IgD-negative memory B cell (primary cell): ENCODE measurements at regions not wholly inside any gene's neighbourhood (a gene's known extent, or its start where the extent isn't known, plus 50 kb on each side); places are given as distances from the start of the nearest gene placed in this dataset.
"Not testable (repeated sequence)": the region's sequence is repeated elsewhere in the genome, so short reads cannot be mapped to it uniquely, and the experiment has no call there.

Source experiments
- H3K27ac Mint-ChIP-seq, 3 donors: one replicate each; pipeline ENCODE4 v1.8.0; 2020 to 2022; ENCODE audit warnings: mild to moderate bottlenecking in 3 of 3, mixed read lengths in 3 of 3, moderate library complexity in 1 of 3
- H3K27me3 Mint-ChIP-seq: one replicate; pipeline ENCODE4 v1.8.0; 2021; ENCODE audit warnings: mixed read lengths
- H3K36me3 Mint-ChIP-seq: one replicate; pipeline ENCODE4 v1.8.0; 2020; ENCODE audit warnings: mild to moderate bottlenecking, mixed read lengths
- H3K4me1 Mint-ChIP-seq, 3 donors: one replicate each; pipeline ENCODE4 v1.8.0; 2020 to 2022; ENCODE audit warnings: mixed read lengths in 3 of 3, mild to moderate bottlenecking in 1 of 3
- H3K4me3 Mint-ChIP-seq, 4 donors: one replicate each; pipeline ENCODE4 v1.8.0; 2020 to 2022; ENCODE audit warnings: mild to moderate bottlenecking in 4 of 4, mixed read lengths in 4 of 4, moderate library complexity in 3 of 4
- H3K9me3 Mint-ChIP-seq, 3 donors: one replicate each; pipeline ENCODE4 v1.8.0; 2020 to 2021; ENCODE audit warnings: mixed read lengths in 3 of 3, mild to moderate bottlenecking in 1 of 3

DNA sequence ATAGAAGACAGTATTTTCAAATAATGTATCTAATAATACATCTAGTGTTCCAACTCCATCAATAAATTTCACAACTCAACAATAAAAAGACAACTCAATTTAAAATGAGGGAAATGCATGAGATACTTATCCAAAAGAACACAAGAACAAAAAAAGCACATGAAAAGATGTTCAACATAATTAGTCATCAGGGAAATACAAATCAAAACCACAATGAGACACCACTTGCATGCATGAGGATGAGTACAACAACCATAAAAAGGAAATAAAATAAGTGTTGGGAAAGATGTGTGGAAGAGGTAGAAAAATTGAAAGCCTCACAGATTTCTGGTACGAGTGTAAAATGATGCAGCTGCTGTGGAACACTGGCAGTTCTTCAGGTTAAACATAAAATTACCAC, 111.6 kb upstream of the PTPRZ1 start:
- Mint-ChIP-seq H3K4me1 (no peaks in the 10 kb centered on the region), H3K9me3 (peaks cover 3 to 5% (median 4%) of the 10 kb centered on the region in 3 donors), H3K36me3 (no peaks in the 10 kb centered on the region), H3K27ac (no peak overlapping the region), H3K27me3 (no peaks in the 10 kb centered on the region), H3K4me3 (no peak overlapping the region)

DNA sequence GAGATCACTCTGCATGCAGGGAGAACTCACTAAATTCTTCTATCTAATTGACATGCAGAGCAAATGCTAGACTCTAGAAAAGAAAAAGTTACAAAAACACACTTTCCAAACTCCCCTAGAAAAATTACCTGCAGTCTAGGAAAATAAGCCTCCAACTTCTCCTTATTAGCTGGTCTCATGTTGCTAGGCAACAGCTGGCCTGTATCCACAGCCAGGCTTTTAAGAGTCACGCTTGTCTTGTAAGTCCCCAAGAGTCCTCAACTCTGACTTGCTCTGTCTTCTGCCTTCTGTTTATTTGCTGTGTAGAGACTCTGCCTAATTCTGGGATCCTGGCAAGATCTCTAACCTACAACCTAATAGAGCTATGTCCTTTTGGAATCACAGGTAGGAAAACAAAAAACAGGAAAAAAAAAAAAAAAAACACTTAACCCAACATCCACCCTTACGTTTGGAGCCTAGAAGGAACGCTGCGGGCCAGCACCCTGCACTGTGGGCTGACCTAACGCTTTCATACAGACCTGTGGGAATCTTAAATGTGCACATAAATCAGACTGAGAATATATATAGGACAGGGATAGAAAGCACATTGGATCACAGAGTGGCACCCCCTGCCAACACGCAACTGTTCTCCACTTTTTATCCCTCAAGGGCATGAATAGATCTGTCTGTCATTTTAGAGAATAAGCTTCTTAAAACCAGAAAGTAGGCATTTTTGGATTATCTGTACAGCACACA, 117.0 kb upstream of the PTPRZ1 start:
- no peaks in the 10 kb centered on the region for H3K4me1 Mint-ChIP-seq
- no peak overlapping the region for H3K27ac Mint-ChIP-seq
- H3K4me3 Mint-ChIP-seq: no peak overlapping the region
- no peaks in the 10 kb centered on the region for H3K36me3 Mint-ChIP-seq
- H3K27me3 Mint-ChIP-seq: no peaks in the 10 kb centered on the region
- peaks cover 0 to 5% (median 3%) of the 10 kb centered on the region in 3 donors for H3K9me3 Mint-ChIP-seq

DNA sequence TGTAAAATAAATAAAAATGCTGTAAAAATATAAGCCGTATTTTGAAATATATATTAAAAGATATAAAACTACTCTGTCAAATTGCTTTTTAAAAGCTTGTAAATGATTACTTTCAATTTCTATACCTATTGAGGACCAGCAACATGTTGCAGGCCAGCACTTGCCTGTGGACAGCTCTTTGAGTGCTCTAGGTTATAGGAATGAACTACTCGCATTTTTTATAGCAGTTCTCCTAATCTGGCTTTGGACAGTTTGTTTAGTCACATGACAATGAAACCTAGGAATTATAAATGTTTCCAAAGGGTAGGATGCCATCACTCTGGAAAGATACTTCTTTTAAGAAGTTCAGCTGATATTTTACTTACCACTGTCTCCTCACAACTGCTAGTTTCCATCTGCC, 117.7 kb upstream of the PTPRZ1 start:
- Mint-ChIP-seq H3K4me3 (no peak overlapping the region), H3K27ac (no peak overlapping the region), H3K9me3 (peaks cover 0 to 3% (median 2%) of the 10 kb centered on the region in 3 donors), H3K36me3 (no peaks in the 10 kb centered on the region), H3K27me3 (peaks cover 2% of the 10 kb centered on the region), H3K4me1 (no peaks in the 10 kb centered on the region)

DNA sequence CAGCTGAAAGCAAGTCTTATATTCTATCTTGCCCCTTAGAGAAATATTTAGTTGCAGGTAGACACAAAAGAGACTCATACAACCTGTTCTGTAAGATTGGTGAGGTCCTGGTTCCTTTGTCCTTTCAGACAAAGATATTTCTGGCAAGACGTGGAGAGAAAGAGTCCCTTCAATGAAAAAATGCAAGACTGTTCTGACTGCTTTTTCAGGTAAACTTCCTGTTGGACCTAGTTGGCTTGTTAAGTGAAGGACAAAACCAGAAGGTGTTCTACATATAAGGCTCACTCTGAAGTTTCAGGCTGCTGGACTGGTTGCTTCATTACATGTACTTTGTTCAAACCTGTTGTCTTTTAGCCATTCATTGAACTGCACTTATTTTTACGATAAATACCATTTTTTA, 119.0 kb upstream of the PTPRZ1 start:
- Mint-ChIP-seq H3K4me1 (no peaks in the 10 kb centered on the region), H3K36me3 (no peaks in the 10 kb centered on the region), H3K27ac (peak overlapping the region in 1 of 3 donors; percentile 3), H3K27me3 (peaks cover 2% of the 10 kb centered on the region), H3K4me3 (no peak overlapping the region), H3K9me3 (peaks cover 0 to 3% (median 2%) of the 10 kb centered on the region in 3 donors)

DNA sequence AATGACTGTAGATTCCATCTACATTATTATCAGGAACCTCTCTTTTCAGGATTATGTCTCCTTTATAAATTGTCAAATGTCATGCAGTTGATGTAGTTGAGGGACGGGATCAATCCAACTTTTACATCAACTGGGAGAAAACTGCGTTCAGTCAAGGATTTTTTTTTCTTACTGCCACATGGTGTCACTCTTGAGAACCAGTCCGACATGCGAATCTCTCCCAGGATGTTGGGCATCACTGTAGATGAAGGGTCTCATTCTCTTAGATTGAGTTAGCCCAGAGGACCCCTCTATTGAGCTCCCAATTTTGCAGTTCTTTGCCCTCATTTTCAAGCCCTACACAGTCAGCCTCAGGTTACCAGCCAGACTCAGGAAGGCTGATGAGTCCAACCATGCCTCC, 120.3 kb upstream of the PTPRZ1 start:
- no peaks in the 10 kb centered on the region for H3K4me1 Mint-ChIP-seq
- H3K36me3 Mint-ChIP-seq: no peaks in the 10 kb centered on the region
- no peak overlapping the region for H3K27ac Mint-ChIP-seq
- peaks cover 0 to 2% (median under 1%) of the 10 kb centered on the region in 3 donors for H3K9me3 Mint-ChIP-seq
- peaks cover 2% of the 10 kb centered on the region for H3K27me3 Mint-ChIP-seq
- H3K4me3 Mint-ChIP-seq: peak overlapping the region in 1 of 4 donors; percentile 34

DNA sequence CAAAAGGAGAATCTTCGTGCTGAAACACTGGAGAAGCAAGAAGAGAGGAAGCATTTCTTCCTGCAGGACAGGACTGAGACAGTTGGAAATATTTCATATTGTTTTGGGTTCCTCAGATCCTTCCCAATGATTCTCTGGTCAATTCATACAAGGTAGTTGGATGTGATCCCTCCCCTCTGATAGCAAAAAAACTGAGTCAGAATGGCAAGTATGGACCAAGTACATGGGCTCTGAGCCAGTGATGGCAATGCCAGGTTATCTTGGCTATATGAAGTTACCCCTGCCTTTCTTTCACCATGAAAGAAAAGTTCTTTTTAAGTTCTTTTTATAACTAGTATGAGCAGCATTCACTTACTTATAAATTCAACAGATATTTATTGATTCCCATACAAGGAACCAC, 124.4 kb upstream of the PTPRZ1 start:
- Mint-ChIP-seq H3K4me1 (no peaks in the 10 kb centered on the region), H3K4me3 (no peak overlapping the region), H3K9me3 (peaks cover 0 to 3% (median 2%) of the 10 kb centered on the region in 3 donors), H3K27me3 (peaks cover 2% of the 10 kb centered on the region), H3K27ac (no peak overlapping the region), H3K36me3 (no peaks in the 10 kb centered on the region)

DNA sequence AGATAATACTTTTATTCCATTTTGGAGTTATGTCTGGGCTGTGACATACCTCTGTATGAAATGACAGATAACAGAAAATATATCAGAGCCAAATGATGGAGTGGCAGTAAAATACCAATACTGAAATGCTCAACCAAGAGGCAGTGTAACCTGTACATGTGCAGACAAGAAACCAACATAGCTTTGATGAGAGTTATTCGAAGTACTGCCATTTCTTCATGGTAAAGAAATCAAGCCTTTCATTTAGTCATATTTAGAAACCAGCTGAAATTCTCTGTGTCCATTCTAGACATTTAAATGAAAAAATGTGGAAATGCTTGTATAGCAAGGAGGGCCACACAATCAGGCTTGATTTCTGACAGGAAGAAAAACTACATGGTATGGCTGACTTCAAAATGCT, 127.1 kb upstream of the PTPRZ1 start:
- no peaks in the 10 kb centered on the region for H3K36me3 Mint-ChIP-seq
- H3K4me3 Mint-ChIP-seq: no peak overlapping the region
- no peak overlapping the region for H3K27ac Mint-ChIP-seq
- H3K27me3 Mint-ChIP-seq: peaks cover under 1% of the 10 kb centered on the region
- peaks cover 0 to 3% (median 0%) of the 10 kb centered on the region in 3 donors for H3K9me3 Mint-ChIP-seq
- H3K4me1 Mint-ChIP-seq: no peaks in the 10 kb centered on the region

DNA sequence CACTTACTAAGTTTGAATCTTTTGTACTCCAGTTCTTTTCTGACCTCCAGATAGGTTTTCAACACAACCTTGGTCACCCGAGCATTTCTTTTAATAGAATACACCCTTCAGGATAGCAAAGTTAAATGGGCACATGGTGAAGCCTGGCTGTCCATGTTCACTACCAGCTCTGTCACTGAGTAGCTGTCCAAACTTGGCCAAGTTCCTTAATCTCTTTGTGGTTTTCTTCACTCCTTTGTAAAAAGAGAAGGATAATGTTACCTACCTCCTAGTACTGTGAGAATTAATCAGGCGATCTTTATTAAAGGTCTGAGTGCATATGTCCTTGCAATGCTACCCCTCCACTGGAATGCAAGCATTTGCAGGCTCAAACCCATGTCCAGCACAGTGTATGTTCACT, 128.1 kb upstream of the PTPRZ1 start:
- H3K4me3 Mint-ChIP-seq: no peak overlapping the region
- H3K27ac Mint-ChIP-seq: no peak overlapping the region
- H3K36me3 Mint-ChIP-seq: no peaks in the 10 kb centered on the region
- no peaks in the 10 kb centered on the region for H3K27me3 Mint-ChIP-seq
- H3K4me1 Mint-ChIP-seq: no peaks in the 10 kb centered on the region
- H3K9me3 Mint-ChIP-seq: peaks cover 0 to 3% (median 0%) of the 10 kb centered on the region in 3 donors

DNA sequence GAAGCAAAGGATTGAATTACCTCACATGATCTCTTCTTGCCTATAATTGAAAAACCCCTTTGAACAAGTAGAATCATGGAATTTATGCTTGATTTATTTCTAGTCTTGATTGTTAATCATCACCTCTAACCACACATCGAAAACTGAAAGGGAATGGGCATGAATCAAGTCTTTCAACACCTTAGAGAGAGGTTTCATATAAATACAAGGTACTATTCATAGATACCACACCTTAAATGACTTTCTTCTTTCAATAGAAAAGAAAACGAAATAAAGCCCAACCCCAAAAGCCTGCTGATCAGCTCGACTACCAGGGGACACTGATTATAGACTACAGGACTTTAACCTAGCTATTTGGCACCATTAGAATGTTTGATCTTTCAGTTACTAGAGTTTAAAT, 128.6 kb upstream of the PTPRZ1 start:
- Mint-ChIP-seq H3K27ac (no peak overlapping the region), H3K4me3 (no peak overlapping the region), H3K36me3 (no peaks in the 10 kb centered on the region), H3K9me3 (peaks cover 0 to 3% (median 0%) of the 10 kb centered on the region in 3 donors), H3K4me1 (no peaks in the 10 kb centered on the region), H3K27me3 (no peaks in the 10 kb centered on the region)

DNA sequence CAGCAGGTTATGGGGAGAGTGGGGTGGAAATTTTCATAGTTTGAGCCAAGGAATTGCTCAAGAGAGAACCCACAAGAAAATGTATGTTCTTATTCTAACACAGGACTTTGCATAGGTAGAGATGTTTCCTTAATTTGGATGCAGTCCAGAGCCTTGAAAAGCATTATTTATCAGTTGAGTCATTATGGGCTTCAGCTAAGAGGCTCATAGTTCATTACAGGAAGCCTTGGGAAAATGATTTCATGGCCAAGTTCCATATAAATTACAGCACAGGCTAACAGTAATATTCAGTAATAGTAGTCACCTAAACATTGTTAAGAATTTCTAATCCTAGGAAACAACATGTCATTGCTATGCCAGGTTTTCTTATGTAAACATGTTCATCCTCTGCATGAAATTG, 131.1 kb upstream of the PTPRZ1 start:
- H3K27ac Mint-ChIP-seq: no peak overlapping the region
- H3K4me3 Mint-ChIP-seq: no peak overlapping the region
- no peaks in the 10 kb centered on the region for H3K9me3 Mint-ChIP-seq
- no peaks in the 10 kb centered on the region for H3K36me3 Mint-ChIP-seq
- H3K4me1 Mint-ChIP-seq: no peaks in the 10 kb centered on the region
- H3K27me3 Mint-ChIP-seq: peaks cover 4% of the 10 kb centered on the region

DNA sequence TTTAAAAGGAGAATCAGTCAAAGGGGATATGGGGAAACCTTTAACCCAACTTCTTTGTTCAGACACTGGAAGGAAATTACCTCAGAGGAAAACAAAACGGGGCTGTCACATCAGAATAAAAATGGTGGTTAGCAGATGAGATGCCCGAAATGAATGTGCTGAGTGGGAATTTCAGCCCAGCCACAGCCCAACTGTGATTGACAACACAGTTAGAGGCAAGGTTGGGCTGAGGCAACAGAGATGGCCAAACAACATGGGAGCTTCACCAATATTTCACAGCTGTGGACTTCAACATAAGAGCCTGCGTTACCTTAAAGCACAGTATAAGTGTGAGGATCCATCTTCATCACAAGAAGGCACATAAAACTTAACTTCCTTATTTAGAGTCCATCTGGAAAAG, 133.5 kb upstream of the PTPRZ1 start:
- Mint-ChIP-seq H3K4me3 (no peak overlapping the region), H3K4me1 (no peaks in the 10 kb centered on the region), H3K36me3 (no peaks in the 10 kb centered on the region), H3K9me3 (no peaks in the 10 kb centered on the region), H3K27me3 (peaks cover 4% of the 10 kb centered on the region), H3K27ac (no peak overlapping the region)

DNA sequence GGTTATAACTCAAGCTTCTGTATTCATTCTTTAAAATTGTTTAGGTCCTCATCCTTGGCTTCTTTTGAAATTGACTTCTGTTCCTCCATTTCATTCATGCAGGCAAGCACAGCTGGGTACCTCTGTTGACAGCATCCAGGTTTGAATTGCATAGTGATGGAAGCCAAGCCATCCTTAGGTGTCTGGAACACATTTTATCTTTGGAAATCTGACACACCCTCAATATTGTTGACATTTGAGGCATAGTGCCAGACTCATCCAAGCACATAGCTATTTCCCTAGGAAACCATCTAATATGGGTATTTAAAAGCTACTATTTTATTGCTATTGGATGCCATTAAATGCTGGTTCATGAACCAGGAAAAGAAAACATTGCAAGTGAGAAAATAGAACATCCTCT, 142.1 kb upstream of the PTPRZ1 start:
- Mint-ChIP-seq H3K27ac (no peak overlapping the region), H3K27me3 (no peaks in the 10 kb centered on the region), H3K4me1 (no peaks in the 10 kb centered on the region), H3K36me3 (no peaks in the 10 kb centered on the region), H3K4me3 (no peak overlapping the region), H3K9me3 (peaks cover 3 to 10% (median 3%) of the 10 kb centered on the region in 3 donors)

DNA sequence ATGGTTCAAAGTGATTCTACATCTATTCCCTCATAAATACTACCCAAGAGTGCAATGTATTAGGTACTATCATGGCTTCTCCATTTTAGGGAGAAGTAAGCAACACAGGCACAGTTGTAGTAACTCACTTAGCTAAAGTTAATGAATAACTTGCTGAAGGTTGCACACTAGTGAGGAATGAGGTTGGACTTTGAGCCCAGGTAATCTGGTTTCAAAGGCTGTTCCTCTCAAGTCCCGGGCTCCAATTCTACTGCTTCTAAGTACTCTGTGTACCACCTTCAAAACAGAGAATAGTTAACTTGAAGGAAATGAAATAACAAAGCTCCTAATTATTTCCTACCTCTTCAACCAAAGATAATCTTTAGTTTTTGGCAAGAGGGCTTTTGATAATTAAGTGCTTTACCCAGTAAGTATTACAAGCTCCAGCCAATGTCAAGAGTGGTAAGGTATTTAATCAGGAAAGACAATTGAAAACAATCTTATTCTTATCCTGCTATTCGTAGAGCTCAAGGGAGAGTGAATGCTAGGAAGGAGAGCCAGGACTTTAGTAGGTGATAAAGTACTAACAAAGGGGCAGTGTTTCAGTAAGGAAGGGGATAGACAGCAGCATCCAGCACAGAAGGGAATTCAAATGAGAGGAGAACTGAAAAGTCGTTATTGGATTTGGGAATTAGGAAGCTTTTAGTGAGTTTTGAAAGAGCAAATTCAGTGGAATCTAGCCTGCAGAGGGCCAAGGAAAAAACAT, 158.2 kb upstream of the PTPRZ1 start:
- H3K4me1 Mint-ChIP-seq: no peaks in the 10 kb centered on the region
- H3K36me3 Mint-ChIP-seq: no peaks in the 10 kb centered on the region
- H3K27ac Mint-ChIP-seq: no peak overlapping the region
- H3K9me3 Mint-ChIP-seq: peaks cover 0 to 2% (median 0%) of the 10 kb centered on the region in 3 donors
- H3K4me3 Mint-ChIP-seq: no peak overlapping the region
- no peaks in the 10 kb centered on the region for H3K27me3 Mint-ChIP-seq

DNA sequence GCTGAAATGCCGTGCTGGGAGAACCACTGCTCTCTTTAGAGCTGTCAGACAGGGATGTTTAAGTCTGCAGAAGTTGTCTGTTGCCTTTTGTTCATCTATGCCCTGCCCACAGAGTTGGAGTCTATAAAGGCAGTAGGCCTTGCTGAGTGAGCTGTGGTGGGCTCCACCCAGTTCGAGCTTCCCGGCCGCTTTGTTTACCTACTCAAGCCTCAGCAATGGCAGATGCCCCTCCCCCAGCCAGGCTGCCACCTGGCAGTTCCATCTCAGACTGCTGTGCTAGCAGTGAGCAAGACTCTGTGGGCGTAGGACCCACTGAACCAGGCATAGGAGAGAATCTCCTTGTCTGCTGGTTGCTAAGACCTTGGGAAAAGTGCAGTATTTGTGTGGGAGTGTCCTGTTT, 160.0 kb upstream of the PTPRZ1 start:
- H3K4me3 Mint-ChIP-seq, H3K27ac Mint-ChIP-seq, H3K27me3 Mint-ChIP-seq, H3K9me3 Mint-ChIP-seq, H3K4me1 Mint-ChIP-seq, H3K36me3 Mint-ChIP-seq: not testable (repeated sequence)

DNA sequence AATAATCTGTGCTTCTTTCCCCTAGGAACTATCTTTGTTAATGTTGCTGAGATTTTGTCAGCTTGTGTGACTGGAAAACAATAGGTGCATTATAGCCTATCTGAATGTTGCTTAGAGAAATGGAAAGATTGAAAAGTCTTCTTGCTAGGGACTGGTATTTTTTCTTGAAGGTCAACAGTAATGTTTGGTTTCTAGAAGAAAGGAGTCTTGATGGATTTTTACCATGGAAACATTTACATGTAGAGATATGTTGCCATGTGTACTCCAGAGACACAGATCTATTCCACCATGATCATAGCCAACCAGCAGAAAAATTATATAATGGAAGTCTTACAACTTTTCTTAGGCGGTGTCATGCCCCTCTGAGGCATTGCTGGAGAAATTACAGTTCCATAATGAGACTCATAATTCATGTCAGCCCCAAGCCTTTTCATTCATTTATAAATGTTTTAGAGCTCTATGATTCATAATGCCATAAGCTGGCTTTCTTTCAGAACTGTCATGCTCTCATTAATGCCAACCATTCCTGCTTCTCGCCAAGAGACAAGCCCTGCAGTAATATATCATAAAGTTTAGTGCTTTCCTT, 175.1 kb upstream of the PTPRZ1 start:
- no peak overlapping the region for H3K4me3 Mint-ChIP-seq
- H3K4me1 Mint-ChIP-seq: no peaks in the 10 kb centered on the region
- no peaks in the 10 kb centered on the region for H3K36me3 Mint-ChIP-seq
- no peaks in the 10 kb centered on the region for H3K27me3 Mint-ChIP-seq
- H3K9me3 Mint-ChIP-seq: no peaks in the 10 kb centered on the region
- no peak overlapping the region for H3K27ac Mint-ChIP-seq

DNA sequence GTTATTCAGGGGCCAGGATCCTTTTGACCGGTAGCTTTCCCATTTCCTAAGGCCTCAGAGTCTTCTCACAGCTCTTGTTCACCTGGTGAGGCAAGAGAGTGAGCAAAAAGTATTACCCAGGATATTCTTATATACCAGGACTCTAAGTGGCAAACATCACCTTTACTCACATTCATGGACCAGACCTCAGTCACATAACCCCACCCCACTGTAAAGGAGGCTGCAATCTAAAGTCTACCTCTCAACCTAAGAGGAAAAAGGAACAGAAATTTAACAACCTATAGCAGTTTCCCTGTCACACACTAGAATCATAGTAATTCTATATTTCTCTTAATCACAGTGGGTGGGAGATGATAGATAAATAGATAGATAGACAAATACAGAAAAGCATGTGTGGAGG, 176.0 kb upstream of the PTPRZ1 start:
- no peaks in the 10 kb centered on the region for H3K36me3 Mint-ChIP-seq
- H3K4me3 Mint-ChIP-seq: no peak overlapping the region
- no peaks in the 10 kb centered on the region for H3K4me1 Mint-ChIP-seq
- no peaks in the 10 kb centered on the region for H3K27me3 Mint-ChIP-seq
- H3K27ac Mint-ChIP-seq: no peak overlapping the region
- no peaks in the 10 kb centered on the region for H3K9me3 Mint-ChIP-seq
